Activated T-cell treated with anti-CD3 and anti-CD28 coated beads for 1 hour (primary cell): ENCODE measurements at regions not wholly inside any gene's neighbourhood (a gene's known extent, or its start where the extent isn't known, plus 50 kb on each side); places are given as distances from the start of the nearest gene placed in this dataset.

Experiments used
- DNase-seq: peaks from one replicate; pipeline ENCODE4 v3.0.0-alpha.2; 2020; ENCODE audit warnings: low read depth

GRCh38 chr9:36728651-36729520 is 156.2 kb downstream of the MELK start:
- DNase-seq = peak; percentile 51

- DNase-seq = no peak
These were observed 157.2 kb downstream of the MELK start for GRCh38 chr9:36729906-36730305.

GRCh38 chr9:36730414-36730813 is 157.7 kb downstream of the MELK start:
- no peak for DNase-seq

GRCh38 chr9:36731068-36731956 is 158.6 kb downstream of the MELK start:
- no peak for DNase-seq

GRCh38 chr9:36734737-36735136 is 162.0 kb downstream of the MELK start:
- DNase-seq = no peak

GRCh38 chr9:36736648-36737047 is 164.0 kb downstream of the MELK start:
- DNase-seq = no peak

GRCh38 chr9:36738318-36738976 is 165.8 kb downstream of the MELK start:
- no peak for DNase-seq

- no peak for DNase-seq
These were observed 166.8 kb downstream of the MELK start for GRCh38 chr9:36739373-36740116.

GRCh38 chr9:36742264-36742663 is 169.6 kb downstream of the MELK start:
- no peak for DNase-seq

- no peak for DNase-seq
These were observed 172.0 kb downstream of the MELK start for GRCh38 chr9:36744678-36745077.

- DNase-seq = no peak
These were observed 173.3 kb downstream of the MELK start for GRCh38 chr9:36745977-36746376.

- no peak for DNase-seq
These were observed 173.7 kb downstream of the MELK start for GRCh38 chr9:36746415-36746814.

- DNase-seq = no peak
These were observed 175.7 kb downstream of the MELK start for GRCh38 chr9:36748322-36748899.

GRCh38 chr9:36749461-36749860 is 176.8 kb downstream of the MELK start:
- no peak for DNase-seq

- DNase-seq = no peak
These were observed 177.9 kb downstream of the MELK start for GRCh38 chr9:36750630-36751029.

- no peak for DNase-seq
These were observed 182.3 kb downstream of the MELK start for GRCh38 chr9:36755019-36755418.

- DNase-seq = no peak
These were observed 186.4 kb downstream of the MELK start for GRCh38 chr9:36759141-36759540.

GRCh38 chr9:36759976-36760375 is 187.3 kb downstream of the MELK start:
- DNase-seq = no peak

GRCh38 chr9:36760667-36761420 is 188.1 kb downstream of the MELK start:
- no peak for DNase-seq

- no peak for DNase-seq
These were observed 190.3 kb downstream of the MELK start for GRCh38 chr9:36762958-36763357.

- no peak for DNase-seq
These were observed 191.1 kb downstream of the MELK start for GRCh38 chr9:36763778-36764177.
